ENCODE measurements at regions not wholly inside any gene's neighbourhood (a gene's known extent, or its start where the extent isn't known, plus 50 kb on each side); places are given as distances from the start of the nearest gene placed in this dataset.

GRCh38 chr9:84174486-84174885 is 166.1 kb downstream of the SLC28A3 start:
- no peak overlapping the region for H3K27ac ChIP-seq (ENCODE audit: low read depth, low read length)
- no TSS peak for BruUV-seq (replicated peaks)
- ChIA-PET RAD21 (ENCODE audit: low non-redundant PET in 1 of 2, low total read pairs in 2 of 2, uncharacterized antibody in 2 of 2, unreplicated experiment in 2 of 2) (no interaction called here), CTCF (no interaction called here), POLR2A (no interaction called here)
- no peak for ATAC-seq
- H2AFZ ChIP-seq (ENCODE audit: low read depth, low read length, poor library complexity, severe bottlenecking), result no peak overlapping the region
- H3K36me3 ChIP-seq (ENCODE audit: control insufficient read depth in 1 of 2, insufficient read depth in 2 of 2, low read length in 2 of 2), result no peaks in the 10 kb centered on the region
- no peak for DNase-seq (ENCODE audit: low read depth, low spot score)
- no peaks in the 10 kb centered on the region for H4K20me1 ChIP-seq (ENCODE audit: insufficient read depth)
- no peak overlapping the region for H3K4me3 ChIP-seq (replicated peaks in 1 of 2; ENCODE audit: low read depth in 1 of 2, low read length in 2 of 2)
- H3K9ac ChIP-seq (ENCODE audit: low read length), result no peak overlapping the region
- H3K4me1 ChIP-seq (ENCODE audit: control insufficient read depth in 1 of 2, insufficient read depth in 2 of 2, low read length in 2 of 2), result peaks cover 9 to 19% of the 10 kb centered on the region in 2 experiments; a peak in 3 of 4 replicates
- H3K4me2 ChIP-seq (ENCODE audit: low read length), result no peak overlapping the region
- intact Hi-C loops (cut with micrococcal nuclease), result loop anchor here (5.0 kb wide), 3 partner anchors 88 to 192 kb away; partner anchors contain the start of genes HNRNPK and RMI1
- no peaks in the 10 kb centered on the region for H3K9me2 ChIP-seq (ENCODE audit: insufficient read depth)
- H3K9me3 ChIP-seq (ENCODE audit: control insufficient read depth in 1 of 2, insufficient read depth in 1 of 2, low read depth in 1 of 2, low read length in 2 of 2), result no peaks in the 10 kb centered on the region
- no peak for TF ChIP-seq CTCF (IDR thresholded peaks at IDR 0.05 in 2 of 3, conservative IDR thresholded peaks at IDR 0.05 in 1 of 3; ENCODE audit: borderline replicate concordance in 1 of 3, insufficient read depth in 1 of 3, low read depth in 2 of 3, low read length in 2 of 3)
- H3K79me2 ChIP-seq (ENCODE audit: insufficient read depth, low read length), result no peaks in the 10 kb centered on the region
- H3K27me3 ChIP-seq (ENCODE audit: insufficient read depth, low read length), result no peaks in the 10 kb centered on the region

DNA sequence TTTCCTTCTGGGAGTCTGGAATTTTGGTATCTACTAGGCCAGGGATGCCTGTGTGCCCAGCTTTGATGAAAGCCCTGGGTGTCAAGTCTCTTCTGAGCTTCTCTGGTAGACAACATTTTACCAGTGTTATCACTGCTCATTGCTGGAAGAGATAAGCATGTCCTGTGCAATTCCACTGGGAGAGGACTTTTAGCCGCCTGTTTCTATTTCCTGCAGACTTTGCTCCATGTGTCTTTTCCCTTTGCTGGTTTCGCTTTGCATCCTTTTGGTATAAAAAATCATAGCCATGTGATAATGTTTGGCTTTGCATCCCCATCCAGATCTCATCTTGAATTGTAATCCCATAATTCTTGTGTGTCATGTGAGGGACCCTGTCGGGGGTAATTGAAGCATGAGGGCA is 163.2 kb downstream of the SLC28A3 start:
- ATAC-seq (no peak), DNase-seq (ENCODE audit: low read depth, low spot score) (no peak)
- RAD21 ChIA-PET (ENCODE audit: low non-redundant PET in 1 of 2, low total read pairs in 2 of 2, uncharacterized antibody in 2 of 2, unreplicated experiment in 2 of 2), result no interaction called here
- CTCF ChIA-PET, result no interaction called here
- Histone ChIP-seq H4K20me1 (ENCODE audit: insufficient read depth) (no peaks in the 10 kb centered on the region), H3K4me2 (ENCODE audit: low read length) (no peak overlapping the region), H3K9me2 (ENCODE audit: insufficient read depth) (no peaks in the 10 kb centered on the region), H3K4me1 (ENCODE audit: control insufficient read depth in 1 of 2, insufficient read depth in 2 of 2, low read length in 2 of 2) (peaks cover 0 to 5% of the 10 kb centered on the region in 2 experiments; a peak in 2 of 4 replicates), H3K27me3 (ENCODE audit: insufficient read depth, low read length) (no peaks in the 10 kb centered on the region), H3K9ac (ENCODE audit: low read length) (no peak overlapping the region), H3K9me3 (ENCODE audit: control insufficient read depth in 1 of 2, insufficient read depth in 1 of 2, low read depth in 1 of 2, low read length in 2 of 2) (no peaks in the 10 kb centered on the region), H3K79me2 (ENCODE audit: insufficient read depth, low read length) (no peaks in the 10 kb centered on the region), H2AFZ (ENCODE audit: low read depth, low read length, poor library complexity, severe bottlenecking) (no peak overlapping the region), H3K27ac (ENCODE audit: low read depth, low read length) (no peak overlapping the region), H3K4me3 (replicated peaks in 1 of 2; ENCODE audit: low read depth in 1 of 2, low read length in 2 of 2) (no peak overlapping the region), H3K36me3 (ENCODE audit: control insufficient read depth in 1 of 2, insufficient read depth in 2 of 2, low read length in 2 of 2) (no peaks in the 10 kb centered on the region)
- no peak for TF ChIP-seq ZBTB33 (IDR thresholded peaks at IDR 0.05; ENCODE audit: extremely low read depth, insufficient replicate concordance, low read length)
- TF ChIP-seq ATF3 (IDR thresholded peaks at IDR 0.05), result no peak
- TF ChIP-seq JUND (IDR thresholded peaks at IDR 0.05), result no peak
- no peak for TF ChIP-seq ZNF274 (IDR thresholded peaks at IDR 0.05; ENCODE audit: low read depth, low read length)
- TF ChIP-seq YY1 (IDR thresholded peaks at IDR 0.05; ENCODE audit: extremely low read depth, insufficient replicate concordance, low read depth, low read length), result no peak
- no peak for TF ChIP-seq POLR2AphosphoS5 (IDR thresholded peaks at IDR 0.05; ENCODE audit: low read depth, low read length)
- no peak for TF ChIP-seq SIN3A (IDR thresholded peaks at IDR 0.05; ENCODE audit: low read depth)
- TF ChIP-seq CBX3 (IDR thresholded peaks at IDR 0.05; ENCODE audit: low read depth), result no peak
- TF ChIP-seq FOSL1 (IDR thresholded peaks at IDR 0.05; ENCODE audit: low read depth), result no peak
- BruUV-seq (replicated peaks), result no TSS peak
- POLR2A ChIA-PET, result no interaction called here
- intact Hi-C loops (cut with micrococcal nuclease), result no loop called here

Data from HCT116 (cell line).